K562 (cell line): ENCODE measurements at regions not wholly inside any gene's neighbourhood (a gene's known extent, or its start where the extent isn't known, plus 50 kb on each side); places are given as distances from the start of the nearest gene placed in this dataset.
A peak's percentile ranks its signal among the peaks of the same experiment; 100 is the strongest.

Experiments used
- CBX8 ChIP-seq: fragments of 200-600 bp; sonication (generic); IDR thresholded peaks from 2 replicates; pipeline ENCODE4 v1.6.1; 2012; ENCODE audit warnings: borderline replicate concordance, mixed run types, low read depth, mild to moderate bottlenecking, moderate library complexity, mixed read lengths, low read length, control low read depth, inconsistent platforms; ENCODE audit not compliant: poor library complexity, severe bottlenecking; ENCODE audit errors: extremely low read depth
- CREM ChIP-seq: IDR thresholded peaks from 2 replicates; pipeline ENCODE4 v1.6.1; 2014; ENCODE audit warnings: antibody characterized with exemption, low read depth
- CTCF ChIP-seq, 3 experiments: IDR thresholded peaks in 2 of 3; conservative IDR thresholded peaks in 1 of 3; 2 replicates each; pipeline ENCODE4 v1.5.1; 2011 to 2012; ENCODE audit warnings: low read length in 3 of 3, mild to moderate bottlenecking in 3 of 3, control low read depth in 2 of 3, improper control_type of control experiment in 1 of 3, inconsistent platforms in 1 of 3, low read depth in 1 of 3, mixed read lengths in 1 of 3, moderate library complexity in 1 of 3; ENCODE audit not compliant: insufficient read depth in 2 of 3
- IRF9 ChIP-seq: fragments of 450-650 bp; IDR thresholded peaks from 2 replicates; pipeline ENCODE4 v1.6.1; 2016; ENCODE audit warnings: missing biosample characterization, missing genetic modification characterization
- MIER1 ChIP-seq: fragments of 450-650 bp; IDR thresholded peaks from 2 replicates; pipeline ENCODE4 v1.6.1; 2016; ENCODE audit warnings: antibody characterized with exemption, mild to moderate bottlenecking, low read depth
- OTX1 ChIP-seq: fragments of 450-650 bp; formaldehyde crosslinking; IDR thresholded peaks from 2 replicates; pipeline ENCODE4 v1.4.0; 2022; ENCODE audit warnings: mild to moderate bottlenecking
- POLR2H ChIP-seq: IDR thresholded peaks from 2 replicates; pipeline ENCODE4 v1.6.1; 2016; ENCODE audit warnings: missing genetic modification characterization, low read depth, mild to moderate bottlenecking, control low read depth, missing compliant biosample characterization, moderate library complexity
- RAD21 ChIP-seq, 2 experiments: fragments of 250-450 bp in 1 of 2; fragments of 450-650 bp in 1 of 2; sonication (Bioruptor Pico) in 1 of 2; formaldehyde crosslinking in 1 of 2; IDR thresholded peaks in 1 of 2; conservative IDR thresholded peaks in 1 of 2; 2 replicates each; pipeline versions ENCODE4 v1.4.0 to v1.8.0; 2020 to 2022; ENCODE audit warnings: mild to moderate bottlenecking in 2 of 2, moderate library complexity in 1 of 2
- SMARCA4 ChIP-seq: fragments of 450-650 bp; IDR thresholded peaks from 2 replicates; pipeline ENCODE4 v1.6.1; 2016
- UBTF ChIP-seq, 2 experiments: IDR thresholded peaks; 2 replicates each; pipeline ENCODE4 v1.6.1; 2012; ENCODE audit warnings: improper control_type of control experiment in 2 of 2, low read depth in 2 of 2, low read length in 2 of 2, borderline replicate concordance in 1 of 2
- ZNF143 ChIP-seq: sonication (generic); formaldehyde crosslinking; IDR thresholded peaks from 2 replicates; pipeline ENCODE4 v1.9.0; 2022; ENCODE audit warnings: mild to moderate bottlenecking, missing genetic modification reagents
- ZNF318 ChIP-seq, 2 experiments: fragments of 450-650 bp; IDR thresholded peaks; 2 replicates each; pipeline ENCODE4 v1.6.1; 2016; ENCODE audit warnings: mild to moderate bottlenecking in 2 of 2, borderline replicate concordance in 1 of 2, low read depth in 1 of 2, moderate library complexity in 1 of 2

- TF ChIP-seq CTCF (IDR thresholded peaks at IDR 0.05 in 2 of 3, conservative IDR thresholded peaks at IDR 0.05 in 1 of 3; ENCODE audit: insufficient read depth in 2 of 3, low read depth in 1 of 3, low read length in 3 of 3) (peak in 2 of 3 experiments; percentile 15 to 32; a peak in 2 of 6 replicates), ZNF318 (IDR thresholded peaks at IDR 0.05; ENCODE audit: borderline replicate concordance in 1 of 2, low read depth in 1 of 2) (no peak), CBX8 (no peak), RAD21 (CRISPR knock-in tag; conservative IDR thresholded peaks at IDR 0.05 in 1 of 2, IDR thresholded peaks at IDR 0.05 in 1 of 2) (peak in 1 of 2 experiments; percentile 32; a peak in 2 of 4 replicates), IRF9 (tag) (no peak), SMARCA4 (no peak), CREM (no peak), POLR2H (no peak), ZNF143 (CRISPR knock-in tag) (no peak), MIER1 (no peak), OTX1 (CRISPR knock-in tag) (no peak), UBTF (IDR thresholded peaks at IDR 0.05; ENCODE audit: borderline replicate concordance in 1 of 2, low read depth in 2 of 2, low read length in 2 of 2) (no peak)
Measured at GRCh38 chr5:135204151-135204600, 170.1 kb upstream of the PITX1 start (continued).
